KBM-7 (cell line): ENCODE measurements at regions not wholly inside any gene's neighbourhood (a gene's known extent, or its start where the extent isn't known, plus 50 kb on each side); places are given as distances from the start of the nearest gene placed in this dataset.

Experiments
- DNase-seq: peaks from one replicate; pipeline ENCODE4 v3.0.0-alpha.2; 2015
- in situ Hi-C: fragments of 300-500 bp; cut with MboI; formaldehyde crosslinking; loops from 2 replicates; pipeline ENCODE4 v1.14.3; 2020; ENCODE audit warnings: low sequenced_read_pairs, low pct_unique_long_range_greater_than_20kb, mixed read lengths

- in situ Hi-C loops, result no loop called here
- no peak for DNase-seq
These were observed 1632.3 kb downstream of the KCNT2 start for GRCh38 chr1:194975913-194976312.

- DNase-seq, result no peak
- in situ Hi-C loops, result no loop called here
These were observed 1639.3 kb downstream of the KCNT2 start for GRCh38 chr1:194968916-194969315.

DNA sequence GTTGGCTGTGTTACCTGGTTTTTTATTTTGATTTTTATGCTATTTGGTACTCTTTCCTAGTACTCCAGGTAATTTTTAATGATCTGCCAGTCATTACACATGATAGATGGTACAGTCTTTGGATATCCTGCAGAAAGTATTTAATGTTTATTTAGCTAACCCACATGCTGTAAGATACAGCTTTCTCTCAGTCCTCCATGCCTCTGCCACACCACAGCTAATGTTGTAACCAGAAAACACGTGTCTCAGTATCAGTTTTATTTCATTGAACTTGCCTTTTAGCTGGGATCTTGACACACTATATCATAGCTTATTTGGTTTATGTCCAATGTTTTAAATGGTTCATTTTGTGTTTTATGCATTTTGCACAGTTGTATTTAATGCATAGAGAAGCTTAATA is 1648.4 kb downstream of the KCNT2 start:
- in situ Hi-C loops, result no loop called here
- DNase-seq, result no peak

DNA sequence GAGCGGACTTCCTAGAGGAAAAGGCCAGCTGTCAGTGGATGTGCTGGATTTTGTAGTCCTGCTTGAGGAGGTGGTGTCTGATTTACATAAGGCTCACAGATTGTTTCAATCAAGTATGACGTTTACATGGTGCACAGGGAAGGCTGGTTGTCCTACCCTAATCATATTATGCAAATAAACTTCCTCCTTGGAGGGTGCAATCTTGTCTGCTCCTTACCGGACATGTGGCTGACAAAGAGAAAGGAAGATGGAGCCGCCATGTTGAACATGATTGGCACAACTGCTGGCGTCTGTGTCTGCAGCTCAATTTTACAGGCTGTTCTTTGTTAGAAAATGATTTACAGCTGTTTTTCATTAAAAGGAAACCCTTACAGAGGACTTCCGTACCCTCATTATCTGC is 1656.1 kb downstream of the KCNT2 start:
- in situ Hi-C loops, result no loop called here
- DNase-seq, result no peak

DNA sequence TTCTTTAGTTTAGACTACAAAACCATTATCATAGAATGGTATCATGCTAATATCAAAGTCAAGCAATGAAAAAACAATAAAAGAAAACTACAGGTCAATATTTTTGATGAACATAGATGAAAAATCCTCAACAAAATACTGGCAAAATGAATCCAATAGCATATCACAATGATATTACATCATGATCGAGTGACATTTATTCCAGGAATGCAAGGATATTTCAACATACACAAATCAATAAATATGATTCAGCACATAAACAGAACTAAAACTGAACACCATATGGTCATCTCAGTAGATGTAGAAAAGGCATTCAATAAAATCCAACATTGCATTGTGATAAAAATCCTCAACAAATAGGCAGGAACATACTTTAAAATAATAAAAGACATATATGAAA is 1657.7 kb downstream of the KCNT2 start:
- in situ Hi-C loops, result no loop called here
- no peak for DNase-seq

- in situ Hi-C loops, result no loop called here
- DNase-seq, result no peak
These were observed 1667.8 kb downstream of the KCNT2 start for GRCh38 chr1:194940336-194941030.

- in situ Hi-C loops, result no loop called here
- no peak for DNase-seq
These were observed 1672.4 kb downstream of the KCNT2 start for GRCh38 chr1:194935864-194936263.

DNA sequence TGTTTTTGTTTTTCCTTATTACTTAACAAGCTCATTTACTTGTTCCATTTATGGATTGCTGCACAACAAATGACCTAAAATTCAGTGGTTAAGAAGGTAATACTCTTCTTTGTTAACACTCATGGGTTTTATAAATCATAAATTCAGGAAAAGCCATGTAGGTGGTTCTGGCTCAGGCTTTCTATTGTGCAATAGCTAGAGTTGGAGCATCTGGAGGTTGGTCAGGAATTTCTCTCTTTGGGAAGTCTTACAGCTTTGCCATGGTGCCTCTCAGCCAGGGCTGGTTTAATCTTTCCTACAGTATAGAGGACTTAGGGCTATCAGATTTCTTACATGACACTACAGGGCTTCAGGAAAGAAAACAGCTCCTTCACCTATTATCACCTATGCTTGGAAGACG is 1677.1 kb downstream of the KCNT2 start:
- DNase-seq, result no peak
- in situ Hi-C loops, result no loop called here

DNA sequence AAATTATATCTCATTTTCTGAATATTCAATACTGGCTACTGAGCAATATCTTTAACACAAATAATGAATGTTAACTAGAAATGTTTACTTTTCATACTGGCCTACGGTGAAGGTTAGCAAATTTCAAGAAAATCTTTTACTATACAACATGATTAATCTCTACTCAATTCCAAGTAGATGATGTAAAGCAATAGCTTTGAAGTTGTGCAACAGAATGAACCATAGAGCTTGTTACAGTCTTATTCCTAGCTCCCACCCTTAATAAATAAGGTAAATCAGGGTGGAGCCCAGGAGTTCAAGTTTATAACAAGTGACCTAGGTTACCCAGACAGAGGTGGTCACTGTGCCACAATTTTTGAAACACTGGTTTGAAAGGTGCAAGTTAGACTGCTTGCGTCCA is 1678.1 kb downstream of the KCNT2 start:
- DNase-seq, result no peak
- in situ Hi-C loops, result no loop called here

DNA sequence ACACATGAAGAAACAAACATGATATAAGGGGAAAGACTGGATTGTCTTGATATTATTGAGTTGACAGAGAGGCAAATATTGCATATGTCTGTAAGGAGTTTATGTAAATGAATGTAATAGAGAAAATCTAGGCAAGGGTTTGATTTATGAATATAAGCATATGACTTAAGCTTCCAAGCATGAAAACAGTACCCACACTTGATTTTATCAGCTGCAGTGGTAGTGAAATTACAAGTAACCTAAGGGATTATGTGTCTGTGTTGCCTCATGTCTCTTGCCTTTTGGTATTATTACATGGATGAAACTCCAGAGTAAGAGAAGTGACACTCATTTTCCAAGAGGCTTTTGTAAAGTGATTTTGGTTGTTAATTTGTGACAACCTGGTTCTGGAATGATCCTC is 1678.9 kb downstream of the KCNT2 start:
- in situ Hi-C loops, result no loop called here
- no peak for DNase-seq

DNA sequence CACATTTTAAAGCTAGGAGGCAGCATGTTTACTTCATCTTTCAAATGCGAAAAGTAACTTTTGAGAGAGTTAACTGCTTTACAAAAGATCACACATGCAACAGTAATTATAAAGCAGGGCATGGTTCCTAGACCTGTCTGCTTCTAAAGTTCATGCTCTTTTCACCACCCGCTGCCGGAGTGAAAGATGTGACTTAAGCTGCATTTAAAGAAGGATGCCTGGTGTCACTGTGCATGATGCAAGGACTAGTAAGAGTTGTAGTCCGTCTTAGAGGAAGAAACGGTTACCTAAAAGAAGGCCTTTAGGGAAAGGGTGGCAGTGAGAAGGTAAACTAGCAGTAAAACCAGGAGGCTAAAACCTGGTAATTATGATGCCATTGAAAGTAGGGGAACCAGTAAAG is 1689.1 kb downstream of the KCNT2 start:
- in situ Hi-C loops, result no loop called here
- no peak for DNase-seq

- no peak for DNase-seq
- in situ Hi-C loops, result no loop called here
These were observed 1690.5 kb downstream of the KCNT2 start for GRCh38 chr1:194917769-194918168.

GRCh38 chr1:194908643-194909042 is 1699.6 kb downstream of the KCNT2 start:
- in situ Hi-C loops, result no loop called here
- no peak for DNase-seq

DNA sequence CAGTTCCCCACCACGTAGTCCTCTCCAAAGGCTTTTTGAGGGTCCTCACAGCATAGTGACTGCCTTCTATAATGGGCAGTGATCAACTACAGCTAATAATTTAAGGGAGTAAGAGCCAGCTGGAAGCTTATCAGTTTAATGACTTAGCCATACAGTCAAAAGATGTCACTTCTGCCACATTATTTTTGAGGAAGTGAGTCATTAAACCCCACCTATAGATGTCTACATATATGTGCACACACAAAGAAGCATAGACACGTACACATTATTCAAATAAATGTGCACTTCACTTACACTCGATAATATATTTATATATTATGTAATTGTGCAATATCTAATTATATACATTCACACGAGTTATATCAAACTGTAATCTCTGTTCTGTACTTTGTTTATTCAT is 1704.7 kb downstream of the KCNT2 start:
- peak; percentile 24 for DNase-seq
- in situ Hi-C loops, result no loop called here

GRCh38 chr1:194889310-194889709 is 1702.9 kb upstream of the B3GALT2 start:
- no peak for DNase-seq
- in situ Hi-C loops, result no loop called here

DNA sequence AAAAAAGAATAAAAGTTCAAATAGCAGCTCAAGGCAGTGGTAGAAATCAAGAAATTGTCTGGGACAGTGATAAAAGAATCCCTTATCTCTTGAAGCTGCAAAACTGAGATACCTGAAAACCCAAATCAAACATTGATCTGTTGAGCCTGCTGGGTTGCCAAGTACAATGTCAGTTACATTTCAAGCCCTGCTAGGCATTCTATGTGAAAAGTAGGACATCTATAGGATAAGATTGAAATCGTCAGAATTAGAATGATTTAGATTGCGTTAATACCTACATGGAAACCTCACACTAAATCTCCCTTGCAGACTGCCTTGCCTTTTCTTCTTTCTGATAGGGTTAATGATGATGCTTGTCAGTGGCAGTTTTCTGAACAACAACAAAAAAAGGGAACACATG is 1684.4 kb upstream of the B3GALT2 start:
- in situ Hi-C loops, result no loop called here
- peak; percentile 54 for DNase-seq

DNA sequence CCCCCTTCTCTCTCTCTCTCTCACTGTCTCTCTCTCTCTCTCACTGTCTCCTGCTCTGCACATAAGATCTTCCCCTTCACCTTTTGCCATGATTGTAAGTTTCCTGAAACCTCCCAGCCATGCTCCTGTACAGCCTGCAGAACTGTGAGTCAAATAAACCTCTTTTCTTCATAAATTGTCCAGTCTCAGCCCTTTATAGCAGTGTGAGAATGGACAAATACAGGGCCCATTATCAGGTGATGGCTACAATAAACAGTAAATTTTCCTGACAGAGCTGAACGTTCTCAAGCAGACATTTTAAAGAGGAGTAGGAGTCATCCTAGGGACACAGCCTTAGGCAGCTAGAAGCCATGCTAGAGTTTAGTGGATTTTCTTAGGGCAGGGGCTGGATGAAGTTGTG is 1679.7 kb upstream of the B3GALT2 start:
- in situ Hi-C loops, result no loop called here
- DNase-seq, result no peak

GRCh38 chr1:194865383-194865782 is 1679.0 kb upstream of the B3GALT2 start:
- in situ Hi-C loops, result no loop called here
- no peak for DNase-seq

GRCh38 chr1:194862129-194862528 is 1675.7 kb upstream of the B3GALT2 start:
- in situ Hi-C loops, result no loop called here
- DNase-seq, result no peak

- DNase-seq, result no peak
- in situ Hi-C loops, result no loop called here
These were observed 1674.1 kb upstream of the B3GALT2 start for GRCh38 chr1:194860248-194861201.
